GM18517 (cell line): ENCODE measurements at regions not wholly inside any gene's neighbourhood (a gene's known extent, or its start where the extent isn't known, plus 50 kb on each side); places are given as distances from the start of the nearest gene placed in this dataset.

Experiments used
- ATAC-seq: cut with Tn5 transposase; IDR thresholded peaks from one replicate; pipeline ENCODE4 v1.9.1; 2021; ENCODE audit warnings: mild to moderate bottlenecking, moderate library complexity; ENCODE audit not compliant: unreplicated experiment

DNA sequence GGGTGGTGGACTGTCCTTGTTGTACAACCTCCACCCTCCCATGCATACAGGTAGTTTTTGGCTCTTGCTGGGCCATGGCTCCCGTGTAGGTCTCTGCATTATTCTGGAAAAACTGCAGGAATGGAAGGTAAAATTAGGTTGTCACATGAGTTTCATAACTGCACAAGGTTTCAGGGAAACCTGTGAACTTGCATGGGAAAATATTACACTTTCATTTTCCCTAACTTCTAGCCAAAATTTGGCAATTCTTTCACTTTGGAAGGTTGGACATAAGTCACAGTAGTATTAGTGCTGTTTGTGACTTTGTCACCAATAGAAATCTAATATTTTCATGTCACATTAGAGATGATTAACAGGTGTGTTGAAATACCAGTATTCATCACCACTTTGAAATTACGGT, 118.1 kb upstream of the MGAT5 start:
- ATAC-seq, result no peak

DNA sequence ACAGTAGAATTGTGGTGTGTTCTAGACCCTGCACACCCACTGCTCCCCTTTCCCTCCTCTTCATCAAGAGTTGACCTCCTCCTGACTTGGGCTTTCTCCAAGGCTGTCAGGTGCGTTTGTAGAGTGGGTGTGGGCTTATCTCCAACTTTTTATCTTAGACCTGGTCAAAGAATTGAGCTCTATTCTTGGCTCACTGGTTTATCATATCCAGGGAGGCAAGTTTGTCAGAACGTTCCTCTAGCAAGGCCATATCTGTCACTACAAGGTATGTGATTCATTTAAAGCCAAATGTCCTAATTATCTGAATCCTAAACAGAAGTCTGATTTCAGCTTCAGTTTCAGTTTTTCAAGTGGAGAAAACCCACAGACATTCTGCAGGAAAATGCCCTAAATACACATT, 117.1 kb upstream of the MGAT5 start:
- ATAC-seq, result no peak

DNA sequence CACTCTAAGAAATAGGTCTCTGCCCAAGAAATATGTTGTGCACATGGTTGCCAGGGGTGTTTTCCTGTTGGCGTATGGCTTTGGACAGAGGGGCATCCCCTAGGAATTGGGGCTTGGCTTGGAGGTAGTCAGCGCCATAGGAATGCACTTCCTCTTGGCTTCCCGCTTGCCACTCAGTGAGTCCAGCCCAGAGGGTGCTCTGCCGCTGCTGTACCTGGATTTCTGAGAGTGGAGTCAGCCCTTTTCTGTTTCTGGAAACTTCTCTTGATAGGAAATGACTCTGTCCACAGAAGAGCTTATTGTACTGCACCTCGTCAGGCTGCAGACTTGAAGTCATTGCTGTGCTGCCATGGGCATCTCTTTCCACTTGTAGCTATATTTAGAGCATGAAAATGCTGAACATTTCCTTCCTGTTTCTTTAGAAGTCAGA, 116.7 kb upstream of the MGAT5 start:
- no peak for ATAC-seq

DNA sequence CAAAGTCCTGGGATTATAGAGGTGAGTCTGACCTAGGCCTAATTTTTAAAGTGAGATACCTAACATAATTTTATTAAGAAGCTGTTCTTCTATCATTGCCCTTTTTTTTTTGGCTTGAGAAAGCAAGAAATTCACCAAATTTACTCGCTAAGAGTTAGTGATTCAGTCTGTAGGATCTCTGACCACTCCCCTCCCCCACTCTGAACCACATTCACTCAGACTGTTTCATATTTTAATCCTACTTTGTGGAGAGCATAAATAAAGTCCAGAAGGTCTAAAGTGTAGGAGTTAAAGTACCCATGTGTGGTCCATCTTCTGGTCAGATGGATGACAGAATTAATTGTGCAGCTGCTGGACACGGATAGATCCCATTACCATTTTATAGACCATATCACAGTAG, 115.8 kb upstream of the MGAT5 start:
- no peak for ATAC-seq

DNA sequence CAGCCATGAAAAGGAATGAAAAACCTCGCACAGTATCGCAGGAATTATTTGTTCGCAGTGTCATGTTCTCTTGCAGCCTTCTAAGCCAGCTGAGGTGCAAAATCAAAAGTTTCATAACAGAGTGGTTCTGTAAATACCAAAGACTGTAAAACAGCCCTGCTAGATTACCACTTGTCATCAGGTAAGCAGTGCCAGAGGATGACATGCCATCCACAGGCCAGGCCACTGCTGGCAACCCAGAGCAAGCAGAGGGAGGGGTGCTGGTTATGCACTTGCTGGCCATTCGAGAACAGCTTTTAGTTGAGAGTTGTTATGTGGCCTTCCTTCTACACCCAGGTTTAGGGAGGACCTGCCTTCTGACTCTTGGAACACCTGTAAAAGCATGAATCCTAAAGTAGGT, 114.3 kb upstream of the MGAT5 start:
- ATAC-seq, result no peak

DNA sequence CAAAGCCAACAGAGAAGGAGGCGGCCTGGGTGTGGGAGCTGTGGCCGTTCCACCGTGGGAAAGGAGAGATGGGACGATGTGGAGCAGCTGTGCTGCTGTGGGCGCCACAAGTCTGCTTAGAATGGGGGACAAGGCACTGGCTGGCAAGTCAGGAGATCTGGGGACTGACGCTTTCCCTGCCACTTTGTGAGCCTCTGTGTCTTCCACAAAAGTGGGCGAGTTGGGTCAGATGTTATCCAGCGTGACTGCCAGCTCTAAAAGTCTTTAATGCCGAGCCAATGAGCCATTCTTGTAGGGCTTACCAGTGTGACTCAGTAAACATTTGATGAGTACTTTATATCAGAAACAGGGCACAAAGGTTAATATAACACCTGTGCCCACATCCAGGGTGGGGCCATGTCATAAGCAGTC, 113.6 kb upstream of the MGAT5 start:
- no peak for ATAC-seq

DNA sequence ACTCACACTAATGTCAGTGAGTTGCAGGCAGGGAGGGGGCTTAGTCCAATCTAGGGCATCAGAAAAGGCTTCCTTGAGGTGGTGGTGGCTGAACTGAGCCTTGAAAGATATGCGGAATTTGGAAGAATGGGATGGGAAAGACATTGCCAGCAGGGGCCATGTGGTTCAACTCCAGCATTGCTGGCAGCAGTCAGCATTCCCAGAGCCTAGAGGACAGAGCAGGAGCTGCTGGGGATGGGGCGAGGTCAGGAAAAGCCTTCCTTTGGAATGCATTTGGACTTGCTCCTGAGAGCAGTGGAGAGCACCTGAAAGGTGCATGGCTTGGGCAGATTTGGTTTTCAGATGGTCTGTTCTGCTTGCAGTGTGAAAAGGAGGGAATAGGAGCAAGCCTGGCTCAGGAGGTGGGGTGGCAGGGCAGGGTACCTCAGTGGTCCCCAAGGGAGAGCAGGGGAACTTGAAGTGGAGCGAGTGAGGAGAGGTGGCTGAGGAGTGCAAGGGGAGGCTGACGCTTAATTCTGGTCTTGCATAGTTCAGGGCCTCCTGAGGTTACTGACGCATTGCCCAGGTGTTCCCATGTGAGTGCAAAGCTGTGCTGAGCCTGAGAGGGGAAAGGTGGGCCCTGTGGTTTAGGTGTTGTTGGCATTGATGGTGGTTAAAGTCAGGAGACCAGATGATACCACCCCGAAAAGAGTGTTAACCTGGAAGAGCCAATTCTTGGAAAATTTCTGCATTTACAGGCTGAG, 112.1 kb upstream of the MGAT5 start:
- no peak for ATAC-seq

DNA sequence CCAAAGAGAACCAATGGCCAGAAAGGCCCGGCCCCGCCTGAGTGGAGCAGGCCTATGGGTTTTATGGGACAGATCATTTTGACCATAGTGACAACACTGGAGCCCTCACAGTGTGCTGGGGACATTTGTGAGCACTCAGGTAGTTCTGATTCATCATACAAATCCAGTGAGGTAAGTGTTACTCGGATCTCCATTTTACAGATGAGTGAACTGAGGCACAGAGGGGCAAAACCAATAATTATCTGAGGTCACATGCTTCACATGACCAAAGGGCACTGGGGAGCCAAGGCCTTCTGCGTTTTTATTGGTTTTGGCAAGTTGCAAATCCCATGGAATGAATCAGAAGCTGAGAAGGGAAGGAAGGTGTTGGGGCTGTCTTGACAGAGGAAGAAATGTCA, 111.5 kb upstream of the MGAT5 start:
- no peak for ATAC-seq

DNA sequence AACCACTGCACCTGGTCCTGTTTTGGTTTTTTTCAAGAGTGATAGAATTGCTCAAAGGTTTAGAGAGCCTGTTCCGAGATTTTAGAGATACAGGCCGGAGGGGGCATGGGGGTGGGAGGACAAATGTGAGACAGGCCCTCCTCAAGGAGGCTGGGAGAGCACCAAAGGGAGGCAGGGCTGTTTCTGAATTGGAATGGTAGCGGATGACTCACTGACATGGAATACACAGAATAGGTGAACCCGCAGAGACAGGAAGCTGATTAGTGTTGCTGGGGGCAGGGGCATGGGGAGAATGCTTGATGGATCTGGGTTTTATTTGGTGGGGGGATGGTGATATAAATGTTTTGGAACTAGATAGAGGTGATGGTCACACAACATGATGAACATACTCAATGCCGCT, 111.0 kb upstream of the MGAT5 start:
- ATAC-seq, result no peak

DNA sequence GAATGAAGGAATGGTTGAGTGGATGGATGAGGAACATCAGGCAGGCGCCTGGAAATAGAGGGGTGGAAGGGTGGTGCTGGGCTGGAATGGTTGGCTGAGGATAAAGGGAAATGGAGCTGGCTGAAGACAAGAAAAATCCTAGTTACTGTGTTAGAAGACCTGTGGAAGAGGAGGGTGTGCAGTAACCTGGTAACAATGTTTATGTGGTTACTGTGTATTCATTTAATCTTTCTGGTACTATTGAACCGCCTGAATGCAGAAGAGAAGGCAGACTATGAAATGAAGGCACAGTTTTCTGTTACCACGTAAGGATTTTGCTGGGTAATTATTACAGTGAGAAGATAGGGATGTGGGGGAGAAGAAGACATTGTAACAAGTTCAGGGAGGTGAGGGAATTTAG, 110.3 kb upstream of the MGAT5 start:
- no peak for ATAC-seq

DNA sequence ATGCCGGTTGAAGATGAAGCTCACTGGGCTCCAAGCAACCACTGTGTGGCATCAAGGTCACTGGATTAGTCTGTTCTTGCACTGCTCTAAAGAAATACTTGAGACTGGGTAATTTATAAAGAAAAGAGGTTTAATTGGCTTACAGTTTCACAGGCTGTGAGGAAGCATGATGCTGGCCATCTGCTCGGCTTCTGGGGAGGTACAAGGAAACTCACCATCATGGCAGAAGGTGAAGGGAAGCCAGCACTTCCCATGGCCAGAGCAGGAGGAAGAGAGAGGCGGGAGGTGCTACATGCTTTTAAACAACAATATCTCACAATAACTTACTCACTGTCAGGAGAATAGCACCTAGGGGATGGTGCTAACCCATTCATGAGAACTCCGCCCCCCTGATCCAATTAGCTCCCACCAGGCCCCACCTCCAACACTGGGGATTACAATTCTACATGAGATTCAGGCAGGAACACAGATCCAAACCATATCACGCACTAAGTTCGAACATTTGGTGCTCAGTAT, 109.7 kb upstream of the MGAT5 start:
- no peak for ATAC-seq

DNA sequence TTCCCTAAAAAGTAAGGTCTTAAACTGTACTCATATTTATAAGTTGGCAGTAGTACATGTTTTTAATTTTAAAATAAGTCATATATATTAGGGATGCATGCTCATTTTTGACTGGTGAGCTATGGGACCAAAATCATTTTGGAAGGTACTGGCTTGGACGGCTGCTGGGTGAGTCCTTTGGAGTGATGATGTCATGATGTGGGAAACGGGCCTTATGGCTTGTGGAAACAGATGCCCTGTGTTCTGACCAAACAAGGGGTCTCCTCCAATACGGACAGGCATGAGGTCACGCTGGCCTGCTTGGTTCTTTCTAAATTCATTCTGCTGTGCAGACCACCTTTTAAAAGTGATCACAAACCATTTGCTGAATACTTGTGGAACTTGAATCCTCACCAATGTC, 109.2 kb upstream of the MGAT5 start:
- ATAC-seq, result no peak

DNA sequence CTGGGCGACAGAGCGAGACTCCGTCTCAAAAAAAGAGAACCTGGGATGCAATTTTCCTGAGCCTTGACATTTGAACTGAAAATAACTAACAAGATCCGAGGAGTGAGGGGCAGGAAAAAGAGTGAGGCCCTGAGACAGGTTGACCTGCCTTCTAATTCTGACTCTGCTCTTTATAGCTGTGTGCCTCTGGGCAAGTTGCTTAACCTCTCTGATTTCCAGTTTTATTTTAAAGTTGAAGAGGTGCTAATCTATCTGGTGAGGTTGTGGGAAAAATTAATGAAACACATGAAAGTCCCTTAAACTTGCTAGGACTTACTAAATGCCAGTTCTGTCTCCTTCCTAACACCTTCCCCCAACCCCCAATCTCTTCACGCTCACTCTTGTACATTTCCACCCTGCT, 108.4 kb upstream of the MGAT5 start:
- ATAC-seq, result no peak

DNA sequence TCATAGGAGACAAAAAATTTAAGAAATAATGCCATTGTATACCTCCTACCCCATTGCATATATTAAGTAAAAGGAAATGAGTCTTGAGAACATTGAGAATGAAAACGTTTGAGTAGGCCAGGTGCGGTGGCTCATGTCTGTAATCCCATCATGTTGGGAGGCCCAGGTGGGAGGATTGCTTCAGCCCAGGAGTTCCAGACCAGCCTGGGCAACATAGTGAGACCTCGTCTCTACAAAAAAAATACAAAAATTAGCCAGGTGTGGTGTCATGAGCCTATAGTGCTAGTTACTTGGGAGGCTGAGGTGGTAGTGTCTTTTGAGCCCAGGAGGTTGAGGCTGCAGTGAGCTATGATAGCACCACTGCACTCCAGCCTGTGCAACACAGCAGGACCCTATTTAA, 107.7 kb upstream of the MGAT5 start:
- no peak for ATAC-seq

DNA sequence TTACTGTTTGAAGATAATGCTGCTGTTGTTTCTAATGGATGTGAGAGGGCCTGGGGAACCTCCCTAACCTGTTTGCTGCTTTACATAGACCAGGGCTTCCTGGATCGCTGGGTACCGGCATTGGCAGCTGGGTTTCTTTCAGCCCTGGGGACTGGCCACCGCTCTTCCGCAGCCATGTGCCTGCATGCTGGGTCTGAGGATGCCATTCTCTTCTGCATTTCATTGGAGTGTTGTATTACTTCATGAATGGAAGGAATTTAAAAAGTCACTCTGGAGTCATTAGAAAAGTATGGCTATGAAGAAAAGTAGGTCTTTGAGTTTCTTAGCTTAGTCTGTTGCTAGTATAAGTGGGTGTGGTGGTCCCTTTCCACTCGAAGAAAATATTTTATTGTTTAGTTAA, 107.3 kb upstream of the MGAT5 start:
- no peak for ATAC-seq

DNA sequence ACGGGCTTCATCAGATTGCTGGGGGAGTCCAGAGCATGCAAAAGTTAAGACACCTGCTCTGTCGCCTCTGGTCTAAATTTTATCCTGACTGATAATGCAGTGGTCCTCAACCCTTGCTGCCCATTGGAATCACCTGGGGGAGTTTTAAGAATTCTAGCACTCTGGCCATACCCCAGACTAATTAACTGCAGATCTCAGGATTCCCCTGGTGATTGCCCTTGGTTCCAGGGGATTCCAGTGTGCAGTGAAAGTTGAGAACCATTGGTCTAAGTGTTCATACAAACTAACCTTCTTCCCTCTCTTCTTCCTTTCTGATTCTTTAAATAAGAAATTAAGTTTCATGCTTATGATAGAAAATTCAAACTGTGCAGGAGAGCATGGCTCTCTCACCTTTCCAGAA, 105.7 kb upstream of the MGAT5 start:
- ATAC-seq, result no peak

DNA sequence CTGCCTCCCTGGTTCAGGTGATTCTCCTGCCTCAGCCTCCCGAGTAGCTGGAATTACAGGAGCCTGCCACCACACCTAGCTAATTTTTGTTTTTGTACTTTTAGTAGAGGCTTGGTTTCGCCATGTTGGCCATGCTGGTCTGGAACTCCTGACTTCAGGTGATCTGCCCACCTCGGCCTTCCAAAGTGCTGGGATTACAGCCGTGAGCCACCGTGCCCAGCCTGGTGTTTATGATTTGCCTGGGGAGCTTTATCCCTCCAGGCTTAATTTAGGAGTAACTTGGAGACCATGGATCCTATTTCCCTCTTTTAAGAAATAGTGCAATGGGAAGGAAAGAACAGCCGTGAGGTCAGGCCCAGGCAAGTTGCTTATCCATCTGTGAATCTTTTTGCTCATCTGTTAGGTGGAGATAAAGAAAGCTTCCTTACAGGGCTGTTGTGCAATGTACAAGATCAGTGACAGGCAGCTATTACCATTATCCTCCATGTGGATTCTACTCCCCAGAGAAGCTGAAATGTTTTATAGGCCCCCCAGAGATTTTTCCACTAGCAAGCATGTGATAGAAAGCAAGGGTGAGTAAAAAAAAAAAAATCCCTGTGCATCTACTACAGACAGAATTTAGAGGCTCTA, 104.9 kb upstream of the MGAT5 start:
- ATAC-seq, result no peak

DNA sequence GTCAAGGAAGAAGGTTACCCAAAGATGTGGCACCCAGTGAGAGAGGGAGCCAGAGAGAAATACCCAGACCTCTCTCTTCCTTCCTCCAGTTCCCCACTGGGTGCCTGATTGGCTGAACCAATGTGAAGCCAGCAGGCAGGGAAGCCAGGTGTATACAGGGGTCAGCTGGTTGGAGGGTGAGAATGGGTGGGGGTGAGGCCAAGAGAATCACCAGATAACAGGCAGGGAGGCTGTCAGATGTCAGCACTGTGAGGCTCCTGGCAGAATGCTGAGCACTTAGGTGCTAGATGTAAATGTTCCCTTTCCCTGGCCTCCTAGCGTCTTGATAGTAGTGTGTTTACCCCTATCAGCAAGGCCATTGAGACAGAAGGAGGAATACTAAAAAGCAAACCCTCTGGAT, 104.0 kb upstream of the MGAT5 start:
- no peak for ATAC-seq

DNA sequence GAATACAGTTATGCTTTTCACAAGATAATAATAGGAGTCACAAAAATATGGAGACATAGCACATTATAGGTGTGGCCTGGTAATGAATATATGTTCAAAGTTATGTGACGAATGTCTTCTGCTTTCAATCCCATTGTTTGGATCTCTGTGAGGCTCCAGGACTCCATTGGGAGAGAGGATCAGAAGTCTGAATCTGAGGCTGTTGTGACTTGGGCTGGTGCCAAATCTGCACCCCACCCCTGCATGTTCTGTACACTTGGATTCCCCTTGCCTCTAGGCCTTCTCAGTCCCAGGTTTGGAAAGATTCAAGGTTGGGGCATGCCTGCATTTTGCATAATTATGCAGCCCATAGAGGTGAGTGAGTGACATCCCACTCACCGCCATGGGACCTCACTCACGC, 103.1 kb upstream of the MGAT5 start:
- no peak for ATAC-seq

DNA sequence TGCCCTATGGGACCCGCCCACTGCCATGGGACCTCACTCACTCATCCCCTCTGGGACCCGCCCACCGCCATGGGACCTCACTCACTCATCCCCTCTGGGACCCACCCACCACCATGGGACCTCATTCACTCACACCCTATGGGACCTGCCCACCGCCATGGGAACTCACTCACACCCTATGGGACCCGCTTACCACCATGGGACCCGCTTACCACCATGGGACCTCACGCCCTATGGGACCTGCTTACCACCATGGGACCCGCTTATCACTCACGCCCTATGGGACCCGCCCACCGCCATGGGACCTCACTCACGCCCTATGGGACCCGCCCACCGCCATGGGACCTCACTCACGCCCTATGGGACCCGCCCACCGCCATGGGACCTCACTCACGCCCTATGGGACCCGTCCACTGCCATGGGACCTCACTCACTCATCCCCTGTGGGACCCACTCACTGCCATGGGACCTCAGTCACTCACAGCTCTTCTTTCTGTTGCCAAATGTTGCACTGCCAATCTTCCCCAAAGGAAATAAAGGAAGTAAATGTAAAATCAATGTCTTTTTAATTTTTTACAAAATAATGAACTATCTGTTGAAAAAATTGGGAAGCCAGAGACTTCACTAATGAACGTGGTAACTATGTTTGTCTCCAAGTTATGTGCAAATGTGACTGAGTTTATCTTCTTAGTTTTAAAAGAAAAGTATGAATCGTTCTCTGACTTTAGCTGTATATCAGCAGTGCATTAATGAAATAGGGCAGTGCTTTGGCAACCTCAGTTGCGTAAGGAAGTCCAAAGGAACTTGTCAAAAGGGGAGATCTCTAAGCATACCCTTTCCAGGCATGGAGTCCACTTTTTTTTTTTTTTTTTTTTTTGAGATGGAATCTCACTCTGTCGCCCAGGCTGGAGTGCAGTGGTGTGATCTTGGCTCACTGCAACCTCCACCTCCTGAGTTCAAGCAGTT, 101.5 kb upstream of the MGAT5 start:
- ATAC-seq, result no peak

DNA sequence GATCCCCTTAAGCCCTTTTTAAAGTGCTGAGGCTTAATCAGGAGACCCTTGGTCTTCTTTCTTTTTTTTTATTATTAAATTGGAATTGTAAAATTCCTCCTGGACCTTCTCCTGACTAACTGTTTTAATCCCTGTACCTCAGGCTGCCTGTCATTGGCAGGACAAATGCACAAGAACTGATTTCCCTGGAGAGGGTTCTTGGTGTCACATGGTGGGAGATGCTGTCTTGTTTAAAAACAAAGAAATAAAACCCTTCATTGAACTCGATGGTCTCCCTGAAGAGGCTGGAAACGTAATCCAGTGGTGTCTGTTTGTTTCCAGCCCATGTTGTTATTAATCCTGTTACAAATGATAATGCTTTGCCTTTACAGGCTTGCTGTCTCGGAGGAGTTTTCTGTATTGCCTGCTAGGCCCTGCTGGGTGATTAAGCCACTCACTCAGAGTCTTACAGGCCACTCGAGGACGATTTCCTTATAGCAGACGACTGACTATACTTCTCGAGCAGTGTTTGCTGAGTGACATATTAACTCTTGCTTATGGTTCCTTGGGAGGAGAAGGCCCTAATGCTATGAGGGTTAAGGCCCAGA, 100.5 kb upstream of the MGAT5 start:
- no peak for ATAC-seq
